ENCODE measurements at regions not wholly inside any gene's neighbourhood (a gene's known extent, or its start where the extent isn't known, plus 50 kb on each side); places are given as distances from the start of the nearest gene placed in this dataset.

DNA sequence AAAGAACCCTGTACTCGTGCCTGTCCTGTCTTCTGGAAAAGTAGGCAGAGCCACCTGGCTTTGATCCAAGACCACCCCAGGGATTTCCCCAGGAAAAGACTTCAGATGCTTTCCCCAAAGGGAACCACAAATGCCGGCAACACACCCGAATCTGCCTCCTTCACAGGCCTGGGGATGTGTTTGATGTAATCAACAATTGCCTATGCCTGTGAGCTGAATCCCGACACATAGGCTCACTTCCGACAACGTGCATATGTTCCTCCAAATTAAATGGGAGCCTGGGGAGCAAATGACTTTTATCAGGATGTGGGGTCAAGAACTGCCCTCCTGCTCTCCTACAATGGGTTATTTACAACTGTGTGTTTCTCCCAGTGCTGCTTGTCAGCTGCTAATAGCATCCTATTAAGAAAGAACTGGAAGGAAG lies 535.2 kb upstream of the CDH11 start:
- no peak overlapping the region for H3K4me3 ChIP-seq (ENCODE audit: low read depth, low read length)
- no peak for TF ChIP-seq CTCF (IDR thresholded peaks at IDR 0.05; ENCODE audit: low read depth, low read length)

- no peak for TF ChIP-seq CTCF (IDR thresholded peaks at IDR 0.05; ENCODE audit: low read depth, low read length)
- no peak overlapping the region for H3K4me3 ChIP-seq (ENCODE audit: low read depth, low read length)
Measured at GRCh38 chr16:65655802-65656201, 533.9 kb upstream of the CDH11 start.

DNA sequence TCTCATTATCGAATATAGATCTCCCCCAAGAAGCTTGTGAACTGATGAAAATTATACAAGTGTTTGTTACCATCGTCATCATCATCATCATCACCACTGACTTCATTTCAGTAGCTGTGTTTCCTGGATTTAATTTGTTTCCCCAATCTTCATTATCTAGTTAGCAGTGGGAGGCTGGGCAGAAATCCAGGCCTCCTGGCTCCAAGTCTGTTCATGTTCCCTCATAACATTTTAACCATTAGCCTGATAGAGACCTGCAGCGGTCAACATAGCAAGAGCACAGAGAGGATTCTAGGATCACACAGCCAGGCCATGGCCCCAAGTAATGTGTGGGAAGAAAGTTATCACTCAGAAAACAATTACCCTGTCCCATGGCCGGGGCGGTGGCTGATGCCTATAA lies 526.2 kb upstream of the CDH11 start:
- no peak overlapping the region for H3K4me3 ChIP-seq (ENCODE audit: low read depth, low read length)
- TF ChIP-seq CTCF (IDR thresholded peaks at IDR 0.05; ENCODE audit: low read depth, low read length): no peak

- no peak for TF ChIP-seq CTCF (IDR thresholded peaks at IDR 0.05; ENCODE audit: low read depth, low read length)
- no peak overlapping the region for H3K4me3 ChIP-seq (ENCODE audit: low read depth, low read length)
Measured at GRCh38 chr16:65644821-65645220, 523.0 kb upstream of the CDH11 start.

GRCh38 chr16:65641762-65642289 lies 520.0 kb upstream of the CDH11 start:
- no peak for TF ChIP-seq CTCF (IDR thresholded peaks at IDR 0.05; ENCODE audit: low read depth, low read length)
- H3K4me3 ChIP-seq (ENCODE audit: low read depth, low read length): no peak overlapping the region

GRCh38 chr16:65641049-65641761 lies 519.3 kb upstream of the CDH11 start:
- H3K4me3 ChIP-seq (ENCODE audit: low read depth, low read length): no peak overlapping the region
- TF ChIP-seq CTCF (IDR thresholded peaks at IDR 0.05; ENCODE audit: low read depth, low read length): no peak

GRCh38 chr16:65634833-65635232 lies 513.0 kb upstream of the CDH11 start:
- no peak overlapping the region for H3K4me3 ChIP-seq (ENCODE audit: low read depth, low read length)
- no peak for TF ChIP-seq CTCF (IDR thresholded peaks at IDR 0.05; ENCODE audit: low read depth, low read length)
